ENCODE measurements at regions not wholly inside any gene's neighbourhood (a gene's known extent, or its start where the extent isn't known, plus 50 kb on each side); places are given as distances from the start of the nearest gene placed in this dataset.

- TF ChIP-seq GATA3 (IDR thresholded peaks at IDR 0.05; ENCODE audit: low read depth, low read length), result no peak
- TF ChIP-seq GATA2 (IDR thresholded peaks at IDR 0.05; ENCODE audit: low read depth, low read length), result no peak
Measured at GRCh38 chr4:100869276-100869675, 351.5 kb upstream of the EMCN start.

Data from SH-SY5Y (cell line).